Prostate gland (tissue), 2 donors: ENCODE measurements at regions not wholly inside any gene's neighbourhood (a gene's known extent, or its start where the extent isn't known, plus 50 kb on each side); places are given as distances from the start of the nearest gene placed in this dataset.

ENCODE experiments used
- CTCF ChIP-seq, 4 experiments: fragments of 200-600 bp in 2 of 4; fragments of 450-650 bp in 2 of 4; sonication (generic) in 2 of 4; IDR thresholded peaks; 1 replicate in 3 of 4; 2 replicates in 1 of 4; pipeline ENCODE4 v1.5.1; 2016 to 2019; ENCODE audit warnings: antibody characterized with exemption in 4 of 4, mild to moderate bottlenecking in 2 of 4, moderate library complexity in 2 of 4
- POLR2A ChIP-seq: fragments of 450-650 bp; IDR thresholded peaks from one replicate; pipeline ENCODE4 v1.6.1; 2016; ENCODE audit warnings: antibody characterized with exemption, mild to moderate bottlenecking
- POLR2AphosphoS5 ChIP-seq: sonication (generic); formaldehyde crosslinking; IDR thresholded peaks from one replicate; pipeline ENCODE4 v1.6.1; 2017; ENCODE audit warnings: antibody characterized with exemption

DNA sequence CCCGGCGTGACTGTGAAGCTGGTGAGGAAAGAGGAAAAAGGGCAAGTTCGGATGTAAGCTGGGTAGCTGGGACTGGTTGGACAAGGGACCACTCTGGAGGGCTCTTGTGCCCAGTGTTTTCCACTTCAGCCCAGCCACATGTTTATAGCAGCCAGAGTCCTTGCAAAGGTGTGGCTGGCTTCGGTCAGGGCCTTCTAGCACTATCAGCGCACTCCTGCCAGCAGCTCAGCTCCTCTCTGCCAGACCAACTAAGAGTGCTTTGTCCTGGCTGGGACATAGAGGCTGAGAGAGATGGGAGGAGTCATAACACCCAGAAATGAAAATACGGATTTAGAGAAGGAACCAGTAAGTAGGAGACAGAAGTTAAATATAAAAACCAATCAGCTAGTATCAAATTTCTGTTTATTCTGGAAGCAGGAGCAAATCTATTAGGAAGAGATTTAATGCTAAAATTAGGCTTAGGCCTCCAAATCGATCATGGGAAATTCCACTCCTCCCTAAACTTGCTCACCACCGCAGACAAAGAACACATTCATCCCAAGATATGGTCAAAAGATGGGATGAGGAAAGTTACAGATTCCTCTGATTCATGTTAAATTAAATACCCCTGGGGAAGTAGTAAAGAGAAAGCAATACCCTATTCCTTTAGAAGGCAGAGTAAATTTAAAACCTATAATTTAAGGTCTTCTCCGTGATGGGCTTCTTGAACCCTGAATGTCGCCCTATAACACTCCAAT, 135.0 kb downstream of the RALA start:
- no peak for TF ChIP-seq POLR2A
- TF ChIP-seq CTCF (IDR thresholded peaks at IDR 0.05): no peak
- no peak for TF ChIP-seq POLR2AphosphoS5
